HG03378 (cell line): ENCODE measurements at regions not wholly inside any gene's neighbourhood (a gene's known extent, or its start where the extent isn't known, plus 50 kb on each side); places are given as distances from the start of the nearest gene placed in this dataset.
"Not testable (repeated sequence)": the region's sequence is repeated elsewhere in the genome, so short reads cannot be mapped to it uniquely, and the experiment has no call there.

Experiments
- ATAC-seq: cut with Tn5 transposase; IDR thresholded peaks from one replicate; pipeline ENCODE4 v1.9.1; 2021; ENCODE audit warnings: mild to moderate bottlenecking, moderate library complexity; ENCODE audit not compliant: unreplicated experiment

DNA sequence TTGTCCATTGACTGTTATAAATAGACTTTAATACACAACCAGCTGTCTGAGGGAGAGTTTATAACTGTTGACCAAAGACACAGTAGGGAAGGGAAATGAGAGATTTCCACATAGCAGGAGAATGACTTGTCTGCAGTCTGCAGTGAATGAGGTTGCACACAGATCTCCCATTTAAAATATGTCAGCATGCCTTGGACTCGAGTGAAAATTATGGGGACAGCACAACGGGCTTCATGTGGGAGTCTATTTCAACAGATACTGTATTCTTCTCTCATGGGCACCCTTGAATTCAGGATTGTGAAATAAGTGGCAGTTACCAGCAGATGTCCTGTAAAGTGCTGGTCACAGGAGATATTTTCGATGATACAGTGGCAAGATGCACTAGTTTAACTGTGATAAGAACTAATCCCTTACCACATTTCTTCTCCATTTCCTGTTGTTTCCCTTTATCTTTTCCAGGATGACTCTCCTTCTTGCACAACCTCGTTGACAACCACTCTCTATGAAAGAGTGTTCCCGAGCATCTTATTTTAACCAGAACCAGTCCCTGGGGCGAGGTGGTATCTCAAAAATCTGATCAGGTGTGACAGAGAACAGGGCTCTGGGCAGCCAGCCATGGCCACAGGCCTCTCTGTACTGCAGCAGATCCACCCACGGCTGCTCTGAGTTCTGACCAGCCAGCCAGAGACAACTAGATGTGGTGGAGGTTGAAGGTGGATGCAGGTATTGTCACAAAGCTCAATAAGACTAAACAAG is 51.5 kb upstream of the MAP3K1 start:
- no peak for ATAC-seq

GRCh38 chr5:56763182-56763581 is 52.2 kb upstream of the MAP3K1 start:
- ATAC-seq = no peak

- ATAC-seq = no peak
These were observed 54.0 kb upstream of the MAP3K1 start for GRCh38 chr5:56761151-56761885.

GRCh38 chr5:56760723-56761122 is 54.6 kb upstream of the MAP3K1 start:
- no peak for ATAC-seq

GRCh38 chr5:56759521-56760216 is 55.7 kb upstream of the MAP3K1 start:
- ATAC-seq = no peak

- ATAC-seq = no peak
These were observed 58.3 kb upstream of the MAP3K1 start for GRCh38 chr5:56757077-56757476.

DNA sequence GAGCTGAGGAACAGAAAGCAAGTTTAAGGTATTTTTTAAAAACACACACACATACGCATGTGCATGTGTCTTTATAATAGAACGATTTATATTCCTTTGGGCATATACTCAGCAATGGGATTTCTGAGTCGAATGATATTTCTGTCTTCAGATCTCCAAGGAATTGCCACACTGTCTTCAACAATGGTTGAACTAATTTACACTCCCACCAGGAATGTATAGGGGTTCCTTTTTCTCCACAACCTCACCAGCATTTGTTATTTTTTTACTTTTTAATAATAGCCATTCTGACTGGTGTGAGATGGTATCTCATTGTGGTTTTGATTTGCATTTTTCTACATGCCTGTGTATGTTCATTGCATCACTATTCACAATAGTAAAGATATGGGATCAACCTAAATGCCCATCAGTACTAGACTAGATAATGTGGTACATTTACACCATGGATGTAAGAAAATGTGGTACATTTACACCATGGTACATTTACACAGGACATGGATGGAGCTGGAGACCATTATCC is 60.3 kb upstream of the MAP3K1 start:
- ATAC-seq = no peak

DNA sequence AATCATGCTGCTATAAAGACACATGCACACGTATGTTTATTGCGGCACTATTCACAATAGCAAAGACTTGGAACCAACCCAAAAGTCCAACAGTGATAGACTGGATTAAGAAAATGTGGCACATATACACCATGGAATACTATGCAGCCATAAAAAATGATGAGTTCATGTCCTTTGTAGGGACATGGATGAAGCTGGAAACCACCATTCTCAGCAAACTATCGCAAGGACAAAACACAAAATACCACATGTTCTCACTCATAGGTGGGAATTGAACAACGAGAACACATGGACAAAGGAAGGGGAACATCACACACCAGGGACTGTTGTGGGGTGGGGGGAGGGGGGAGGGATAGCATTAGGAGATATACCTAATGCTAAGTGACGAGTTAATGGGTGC is 61.8 kb upstream of the MAP3K1 start:
- not testable (repeated sequence) for ATAC-seq

DNA sequence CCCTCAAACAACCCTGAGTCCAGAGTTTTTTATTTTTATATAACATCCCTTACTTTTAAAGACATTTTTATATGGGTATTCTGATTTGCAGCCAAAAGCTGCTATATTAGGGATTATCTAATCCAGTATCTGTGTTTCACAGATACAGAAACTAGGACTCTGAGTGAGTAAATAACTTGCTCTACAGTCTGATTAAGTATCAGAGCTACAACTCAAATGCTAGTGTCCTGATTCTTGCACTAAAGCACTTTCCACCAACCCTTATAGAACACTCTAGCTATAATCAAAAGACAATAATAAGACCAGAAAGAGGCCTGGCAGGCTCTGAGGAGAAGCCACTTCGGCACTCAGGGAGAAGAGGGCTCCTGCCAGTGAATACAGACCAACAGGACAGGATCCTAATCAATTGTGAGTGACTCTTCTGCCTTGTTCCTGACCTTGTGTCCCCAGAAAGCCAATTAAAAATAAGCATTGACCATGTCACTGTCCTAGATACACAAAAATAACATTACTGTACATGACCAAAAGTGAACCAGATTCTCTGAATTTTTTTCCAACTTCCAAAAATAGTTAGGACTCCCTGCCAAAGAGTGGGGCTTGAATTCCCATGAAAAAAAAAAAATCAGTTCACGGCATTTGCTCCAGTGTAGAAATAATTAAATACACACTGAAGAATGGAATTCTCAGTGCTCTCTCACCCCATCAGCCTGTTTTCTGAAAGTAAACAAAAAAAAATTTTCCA is 63.6 kb upstream of the MAP3K1 start:
- no peak for ATAC-seq

DNA sequence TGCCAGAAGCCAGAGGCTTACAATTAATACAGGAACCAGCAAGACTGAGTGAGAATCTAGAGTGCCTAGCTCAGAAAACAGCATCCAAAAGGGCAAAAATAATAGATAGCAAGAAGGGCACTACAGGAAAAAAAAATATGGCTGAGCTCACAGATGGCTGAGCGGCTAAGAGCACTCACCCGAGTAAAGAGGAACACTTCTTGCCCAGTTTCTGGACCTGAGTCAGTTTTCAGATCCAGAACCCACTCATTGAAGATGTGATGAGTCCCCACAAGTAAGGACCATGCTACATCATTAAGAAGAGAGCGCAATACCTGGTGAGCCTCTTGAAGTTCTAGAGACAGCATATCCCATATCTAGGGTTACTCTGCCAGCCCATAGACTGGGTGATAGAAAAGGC is 65.5 kb upstream of the MAP3K1 start:
- ATAC-seq = no peak

DNA sequence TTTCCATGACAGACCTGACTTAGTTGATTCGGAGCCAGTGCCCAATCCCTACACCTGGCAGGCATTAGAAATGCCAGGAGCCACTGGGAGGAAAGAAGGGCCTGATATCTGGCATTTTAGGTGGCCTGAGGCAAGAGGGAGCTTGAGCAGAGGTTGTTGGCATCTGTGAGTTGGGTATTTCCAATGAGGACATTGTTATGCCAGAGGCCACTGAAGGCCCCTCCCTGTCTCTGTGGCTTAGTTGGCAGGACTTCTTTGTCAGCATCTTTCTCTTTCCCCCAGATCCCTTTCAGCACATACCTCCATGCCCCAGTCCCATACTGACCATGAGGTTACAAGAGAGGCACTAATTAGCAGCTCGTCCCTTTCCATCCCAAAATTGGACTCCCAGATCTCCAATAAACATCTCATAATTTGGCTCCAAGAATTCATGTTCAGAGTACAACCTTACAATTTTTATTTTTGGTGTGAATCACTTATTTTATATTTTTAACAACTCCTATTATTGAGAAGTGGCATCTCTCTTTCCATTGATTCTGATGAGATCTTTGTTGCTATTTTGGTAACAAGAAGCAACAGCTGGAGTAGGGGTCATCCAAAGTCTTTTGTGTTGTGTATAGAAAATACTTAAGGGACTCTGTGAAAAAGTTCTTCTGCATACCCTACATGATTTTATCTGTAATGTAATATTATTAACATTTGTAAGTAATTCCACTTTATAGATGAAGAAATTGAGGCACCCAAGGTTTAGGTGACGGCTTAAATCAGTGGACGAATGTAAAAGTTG is 68.6 kb upstream of the MAP3K1 start:
- no peak for ATAC-seq

- ATAC-seq = no peak
These were observed 69.5 kb upstream of the MAP3K1 start for GRCh38 chr5:56745864-56746263.

- ATAC-seq = no peak
These were observed 74.5 kb upstream of the MAP3K1 start for GRCh38 chr5:56740868-56741267.

DNA sequence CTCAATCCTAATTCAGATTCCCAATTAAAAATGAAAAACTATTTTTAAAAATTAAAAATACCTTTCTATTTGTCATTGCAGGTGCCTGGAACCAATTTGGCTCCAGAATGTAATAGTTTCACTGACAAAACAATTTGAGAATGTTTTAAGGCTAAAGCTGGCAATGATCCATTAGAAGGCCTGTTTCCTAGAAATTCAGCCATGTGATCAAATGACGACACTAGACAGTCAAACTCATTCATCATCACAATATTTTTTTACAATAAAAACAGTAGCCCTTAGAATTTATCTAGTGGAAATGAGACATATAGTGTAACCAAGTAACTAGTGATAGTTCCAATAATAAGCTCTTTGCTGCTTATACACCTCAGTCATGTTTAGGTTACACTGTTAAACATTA is 75.4 kb upstream of the MAP3K1 start:
- ATAC-seq = no peak

- ATAC-seq = no peak
These were observed 77.3 kb upstream of the MAP3K1 start for GRCh38 chr5:56737951-56738606.

GRCh38 chr5:56737002-56737621 is 78.2 kb upstream of the MAP3K1 start:
- ATAC-seq = no peak

GRCh38 chr5:56735849-56736641 is 79.3 kb upstream of the MAP3K1 start:
- no peak for ATAC-seq

DNA sequence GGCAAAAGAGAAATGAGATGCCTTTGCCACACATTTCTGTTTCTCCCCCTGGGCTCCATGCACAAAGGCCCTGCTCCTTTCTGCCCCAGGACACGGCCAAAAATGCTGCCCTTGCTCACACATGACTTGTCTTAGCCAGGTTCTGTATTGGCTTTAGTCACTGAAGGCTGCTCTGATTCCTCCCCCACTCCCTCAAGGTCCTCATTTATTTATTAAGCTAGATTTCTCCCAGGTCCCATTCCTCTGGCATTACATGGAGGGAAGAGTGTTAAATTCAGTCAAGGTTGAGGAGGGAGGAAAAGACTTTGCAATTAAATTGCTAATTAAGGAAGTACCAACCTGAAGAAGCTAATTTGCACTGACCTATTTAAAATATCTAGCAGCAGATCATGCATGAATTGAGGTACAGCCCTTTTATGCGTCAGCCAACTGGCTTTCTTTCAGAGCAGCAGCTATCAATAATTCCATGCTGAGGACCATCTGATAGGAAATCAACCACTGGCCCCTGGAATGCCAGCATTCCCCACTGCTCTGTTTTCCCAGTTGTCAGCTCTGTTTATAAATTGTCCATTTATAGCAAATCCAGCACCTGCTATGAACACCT is 81.2 kb upstream of the MAP3K1 start:
- ATAC-seq = no peak
